WTC11 (cell line): ENCODE measurements at regions not wholly inside any gene's neighbourhood (a gene's known extent, or its start where the extent isn't known, plus 50 kb on each side); places are given as distances from the start of the nearest gene placed in this dataset.
A peak's percentile ranks its signal among the peaks of the same experiment; 100 is the strongest.

Source experiments
- ATAC-seq: fragments of 200-7000 bp; cut with Tn5 transposase; 2 replicates; pipeline ENCODE4 v1.10.0; 2021; ENCODE audit warnings: mild to moderate bottlenecking, moderate library complexity
- CTCF ChIA-PET: fragments of 300-600 bp; sonication (Branson Sonifier 250); formaldehyde crosslinking; loops from one replicate; lab custom pipeline; 2021; ENCODE audit warnings: antibody characterized with exemption; lab: Charles Lee
- POLR2A ChIA-PET: fragments of 350-600 bp; sonication (Branson Sonifier 250); formaldehyde crosslinking; loops from one replicate; lab custom pipeline; 2021; ENCODE audit warnings: antibody characterized with exemption; lab: Charles Lee
- DNase-seq: peaks from one replicate; pipeline ENCODE4 v3.0.0; 2021; ENCODE audit warnings: low spot score
- H3K27ac Mint-ChIP-seq: 2 replicates; pipeline ENCODE4 v1.8.0; 2021; ENCODE audit warnings: mixed read lengths
- H3K27me3 Mint-ChIP-seq: 2 replicates; pipeline ENCODE4 v1.8.0; 2021; ENCODE audit warnings: low read depth, mild to moderate bottlenecking, moderate library complexity, mixed read lengths
- H3K36me3 Mint-ChIP-seq: 2 replicates; pipeline ENCODE4 v1.8.0; 2021; ENCODE audit warnings: mixed read lengths
- H3K4me1 Mint-ChIP-seq: 2 replicates; pipeline ENCODE4 v1.8.0; 2022; ENCODE audit warnings: mixed read lengths
- H3K4me3 Mint-ChIP-seq: 2 replicates; pipeline ENCODE4 v1.8.0; 2021; ENCODE audit warnings: mild to moderate bottlenecking, moderate library complexity, mixed read lengths
- H3K9me3 Mint-ChIP-seq: 2 replicates; pipeline ENCODE4 v1.8.0; 2021; ENCODE audit warnings: mixed read lengths
- ATF2 ChIP-seq: sonication (generic); formaldehyde crosslinking; IDR thresholded peaks from 2 replicates; pipeline ENCODE4 v1.8.1; 2022; ENCODE audit warnings: low read depth, missing genetic modification reagents, borderline replicate concordance
- CDX4 ChIP-seq: fragments of 250-450 bp; sonication (Bioruptor Pico); IDR thresholded peaks from 2 replicates; pipeline ENCODE4 v1.9.0; 2021; ENCODE audit warnings: moderate library complexity, mild to moderate bottlenecking, inconsistent platforms, borderline replicate concordance
- CREM ChIP-seq: sonication (generic); formaldehyde crosslinking; IDR thresholded peaks from 2 replicates; pipeline ENCODE4 v1.8.1; 2022; ENCODE audit warnings: mild to moderate bottlenecking, missing genetic modification reagents, moderate library complexity
- CTCF ChIP-seq: fragments of 200-600 bp; IDR thresholded peaks from 2 replicates; pipeline ENCODE4 v1.8.0; 2022; ENCODE audit warnings: antibody characterized with exemption
- ESRRA ChIP-seq: sonication (generic); formaldehyde crosslinking; IDR thresholded peaks from 2 replicates; pipeline ENCODE4 v1.8.1; 2022; ENCODE audit warnings: mild to moderate bottlenecking, missing genetic modification reagents, borderline replicate concordance
- FOXP1 ChIP-seq: sonication (generic); formaldehyde crosslinking; IDR thresholded peaks from 2 replicates; pipeline ENCODE4 v1.8.0; 2022; ENCODE audit warnings: missing genetic modification reagents, mild to moderate bottlenecking, moderate library complexity, borderline replicate concordance
- FOXP4 ChIP-seq: sonication (generic); formaldehyde crosslinking; IDR thresholded peaks from 2 replicates; pipeline ENCODE4 v1.8.0; 2022; ENCODE audit warnings: mild to moderate bottlenecking, missing genetic modification reagents
- HMGA2 ChIP-seq: fragments of 250-450 bp; sonication (Bioruptor Pico); IDR thresholded peaks from 2 replicates; pipeline ENCODE4 v1.4.0; 2021; ENCODE audit warnings: mild to moderate bottlenecking, moderate library complexity
- JAZF1 ChIP-seq: fragments of 250-450 bp; sonication (Bioruptor Pico); IDR thresholded peaks from 2 replicates; pipeline ENCODE4 v1.9.0; 2021; ENCODE audit warnings: moderate library complexity, mild to moderate bottlenecking, inconsistent platforms
- NFYB ChIP-seq: sonication (generic); formaldehyde crosslinking; conservative IDR thresholded peaks from 2 replicates; pipeline ENCODE4 v1.8.0; 2022; ENCODE audit warnings: low read depth, missing genetic modification reagents
- PREB ChIP-seq: sonication (generic); formaldehyde crosslinking; IDR thresholded peaks from 2 replicates; pipeline ENCODE4 v1.8.1; 2022; ENCODE audit warnings: mild to moderate bottlenecking, missing genetic modification reagents, moderate library complexity, borderline replicate concordance
- RORB ChIP-seq: fragments of 250-450 bp; sonication (Bioruptor Pico); IDR thresholded peaks from 2 replicates; pipeline ENCODE4 v1.9.0; 2021; ENCODE audit warnings: mild to moderate bottlenecking
- SMAD3 ChIP-seq: sonication (generic); formaldehyde crosslinking; IDR thresholded peaks from 2 replicates; pipeline ENCODE4 v1.8.0; 2022; ENCODE audit warnings: missing genetic modification reagents, mild to moderate bottlenecking, borderline replicate concordance
- SMAD4 ChIP-seq: sonication (generic); formaldehyde crosslinking; IDR thresholded peaks from 2 replicates; pipeline ENCODE4 v1.8.0; 2022; ENCODE audit warnings: mild to moderate bottlenecking, missing genetic modification reagents
- TCF7 ChIP-seq: sonication (generic); formaldehyde crosslinking; IDR thresholded peaks from 2 replicates; pipeline ENCODE4 v1.8.0; 2022; ENCODE audit warnings: mild to moderate bottlenecking, low read depth, missing genetic modification reagents, moderate library complexity
- ZNF138 ChIP-seq: sonication (generic); formaldehyde crosslinking; conservative IDR thresholded peaks from 2 replicates; pipeline ENCODE4 v1.8.1; 2022; ENCODE audit warnings: mild to moderate bottlenecking, moderate library complexity, missing genetic modification reagents
- TF ChIP-seq, protein P1 (sequence below): sonication (generic); formaldehyde crosslinking; IDR thresholded peaks from 2 replicates; pipeline ENCODE4 v1.8.1; 2022; ENCODE audit warnings: mild to moderate bottlenecking, moderate library complexity, missing genetic modification reagents
- TF ChIP-seq, protein P2 (sequence below): sonication (generic); formaldehyde crosslinking; IDR thresholded peaks from 2 replicates; pipeline ENCODE4 v1.8.1; 2023; ENCODE audit warnings: mild to moderate bottlenecking, missing genetic modification reagents

DNA sequence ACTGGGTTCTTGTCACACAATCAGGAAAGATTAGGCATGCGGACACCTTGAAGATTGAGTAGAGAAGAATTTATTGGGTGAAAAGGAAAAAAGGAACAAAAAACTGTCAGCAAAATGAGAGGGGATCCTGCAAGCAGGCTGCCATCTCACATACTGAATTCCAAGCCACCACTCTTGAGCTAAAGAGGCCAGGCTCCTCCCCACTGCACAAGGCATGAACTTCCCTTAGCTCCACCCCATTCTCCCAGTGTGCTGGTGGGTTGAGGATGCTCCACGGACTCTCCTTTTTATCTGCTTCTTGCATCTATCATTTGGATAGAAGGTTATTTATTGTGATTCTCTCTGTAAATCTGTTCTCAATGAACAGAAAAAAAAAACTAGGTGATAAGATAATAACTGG is 79.6 kb downstream of the ANKRD7 start:
- POLR2A ChIA-PET = no interaction called here
- peak; percentile 87 for ATAC-seq
- no peak overlapping the region for H3K27ac Mint-ChIP-seq
- H3K27me3 Mint-ChIP-seq = no peaks in the 10 kb centered on the region; the same call in 1 of the 2 replicates
- H3K9me3 Mint-ChIP-seq = peaks cover 19% of the 10 kb centered on the region
- H3K36me3 Mint-ChIP-seq = peaks cover 11% of the 10 kb centered on the region
- peaks cover 3% of the 10 kb centered on the region for H3K4me1 Mint-ChIP-seq
- DNase-seq = no peak
- TF ChIP-seq SMAD4 (CRISPR knock-in tag) (no peak), RORB (CRISPR knock-in tag) (no peak)
- TF ChIP-seq, protein P1, sequence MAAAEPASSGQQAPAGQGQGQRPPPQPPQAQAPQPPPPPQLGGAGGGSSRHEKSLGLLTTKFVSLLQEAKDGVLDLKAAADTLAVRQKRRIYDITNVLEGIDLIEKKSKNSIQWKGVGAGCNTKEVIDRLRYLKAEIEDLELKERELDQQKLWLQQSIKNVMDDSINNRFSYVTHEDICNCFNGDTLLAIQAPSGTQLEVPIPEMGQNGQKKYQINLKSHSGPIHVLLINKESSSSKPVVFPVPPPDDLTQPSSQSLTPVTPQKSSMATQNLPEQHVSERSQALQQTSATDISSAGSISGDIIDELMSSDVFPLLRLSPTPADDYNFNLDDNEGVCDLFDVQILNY (CRISPR knock-in tag) = no peak
- no peak overlapping the region for H3K4me3 Mint-ChIP-seq
- CTCF ChIA-PET = no interaction called here

GRCh38 chr7:118305671-118306070 is 81.2 kb downstream of the ANKRD7 start:
- POLR2A ChIA-PET = no interaction called here
- TF ChIP-seq CDX4 (no peak), SMAD3 (CRISPR knock-in tag) (no peak), ATF2 (CRISPR knock-in tag) (no peak), TCF7 (CRISPR knock-in tag) (no peak), PREB (CRISPR knock-in tag) (no peak), ESRRA (no peak), NFYB (CRISPR knock-in tag) (no peak), CTCF (no peak), FOXP1 (CRISPR knock-in tag) (no peak), ZNF138 (no peak)
- TF ChIP-seq, protein P1 (CRISPR knock-in tag) = no peak
- peaks cover 3% of the 10 kb centered on the region for H3K4me1 Mint-ChIP-seq
- ATAC-seq (no peak), DNase-seq (no peak)
- H3K36me3 Mint-ChIP-seq = peaks cover 20% of the 10 kb centered on the region
- H3K4me3 Mint-ChIP-seq = no peak overlapping the region
- no peak overlapping the region for H3K27ac Mint-ChIP-seq
- CTCF ChIA-PET = no interaction called here
- H3K9me3 Mint-ChIP-seq = peaks cover 34% of the 10 kb centered on the region
- H3K27me3 Mint-ChIP-seq = no peaks in the 10 kb centered on the region; the same call in 1 of the 2 replicates

DNA sequence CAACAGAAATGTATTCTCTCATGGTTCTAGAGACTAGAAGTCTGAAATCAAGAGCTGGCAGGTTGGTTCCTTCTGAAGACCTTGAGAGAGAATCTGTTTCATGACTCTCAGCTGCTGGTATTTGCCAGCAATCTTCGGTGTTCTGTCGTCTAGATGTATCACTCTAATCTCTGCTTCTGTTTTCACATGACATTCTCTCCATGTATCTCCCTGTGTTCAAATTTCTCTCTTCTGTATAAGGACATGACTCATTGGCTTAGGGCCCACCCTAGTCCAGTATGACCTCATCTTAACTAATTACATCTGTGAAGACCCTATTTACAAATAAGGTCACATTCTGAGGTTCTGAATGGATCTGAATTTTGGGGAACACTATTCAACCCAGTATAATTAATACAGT is 82.3 kb downstream of the ANKRD7 start:
- TF ChIP-seq HMGA2 (CRISPR knock-in tag) = no peak
- no peak for TF ChIP-seq CREM (CRISPR knock-in tag)
- TF ChIP-seq JAZF1 = no peak
- TF ChIP-seq FOXP4 = no peak
- TF ChIP-seq, protein P2, sequence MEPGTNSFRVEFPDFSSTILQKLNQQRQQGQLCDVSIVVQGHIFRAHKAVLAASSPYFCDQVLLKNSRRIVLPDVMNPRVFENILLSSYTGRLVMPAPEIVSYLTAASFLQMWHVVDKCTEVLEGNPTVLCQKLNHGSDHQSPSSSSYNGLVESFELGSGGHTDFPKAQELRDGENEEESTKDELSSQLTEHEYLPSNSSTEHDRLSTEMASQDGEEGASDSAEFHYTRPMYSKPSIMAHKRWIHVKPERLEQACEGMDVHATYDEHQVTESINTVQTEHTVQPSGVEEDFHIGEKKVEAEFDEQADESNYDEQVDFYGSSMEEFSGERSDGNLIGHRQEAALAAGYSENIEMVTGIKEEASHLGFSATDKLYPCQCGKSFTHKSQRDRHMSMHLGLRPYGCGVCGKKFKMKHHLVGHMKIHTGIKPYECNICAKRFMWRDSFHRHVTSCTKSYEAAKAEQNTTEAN (CRISPR knock-in tag) = no peak
- H3K27me3 Mint-ChIP-seq = no peaks in the 10 kb centered on the region; the same call in 1 of the 2 replicates
- peaks cover 8% of the 10 kb centered on the region for H3K4me1 Mint-ChIP-seq
- no peak overlapping the region for H3K27ac Mint-ChIP-seq
- H3K36me3 Mint-ChIP-seq = peaks cover 20% of the 10 kb centered on the region
- H3K4me3 Mint-ChIP-seq = no peak overlapping the region
- ChIA-PET POLR2A (no interaction called here), CTCF (no interaction called here)
- DNase-seq (no peak), ATAC-seq (no peak)
- H3K9me3 Mint-ChIP-seq = peaks cover 40% of the 10 kb centered on the region
